GM12878 (cell line): ENCODE measurements at regions not wholly inside any gene's neighbourhood (a gene's known extent, or its start where the extent isn't known, plus 50 kb on each side); places are given as distances from the start of the nearest gene placed in this dataset.

Experiments used
- ATAC-seq: fragments of 200-7000 bp; cut with Tn5 transposase; 3 replicates; pipeline ENCODE4 v1.9.1; 2020; ENCODE audit warnings: mild to moderate bottlenecking, moderate library complexity
- BruUV-seq: library from RNA; stranded (reverse); fragments of 400-500 nt; replicated peaks from 2 replicates; lab custom pipeline; 2021; lab: Mats Ljungman, UMichigan
- CTCF ChIA-PET: fragments of 300-600 bp; sonication (Branson Sonifier 250); formaldehyde crosslinking; extraction: SDS; loops from one replicate; lab custom pipeline; 2021; ENCODE audit warnings: inconsistent platforms; lab: Yijun Ruan, JAX
- POLR2A ChIA-PET: fragments of 350-600 bp; formaldehyde crosslinking; extraction: SDS; loops from one replicate; lab custom pipeline; 2021; ENCODE audit warnings: inconsistent platforms; lab: Charles Lee
- RAD21 ChIA-PET: fragments of 300-600 bp; sonication (Branson Sonifier 250); formaldehyde crosslinking; loops from one replicate; lab custom pipeline; 2023; ENCODE audit warnings: antibody characterized with exemption; ENCODE audit not compliant: unreplicated experiment; lab: Charles Lee
- SMC1A ChIA-PET: fragments of 300-600 bp; sonication (Branson Sonifier 250); formaldehyde crosslinking; loops from one replicate; lab custom pipeline; 2023; ENCODE audit not compliant: unreplicated experiment, uncharacterized antibody; lab: Charles Lee
- DNase-seq: peaks from one replicate; pipeline ENCODE4 v3.0.0-alpha.2; 2011; ENCODE audit warnings: low read depth, low spot score
- FAIRE-seq: peaks from 3 replicates; lab custom pipeline; 2011; peaks lifted over from hg19 to GRCh38; lab: Jason Lieb, UNC
- H2AFZ ChIP-seq: 2 replicates; pipeline ENCODE4 v1.6.0; 2011; ENCODE audit warnings: low read depth, low read length, control low read depth; ENCODE audit not compliant: control insufficient read depth
- H3K27ac ChIP-seq: 2 replicates; pipeline ENCODE4 v1.5.1; 2011; ENCODE audit warnings: control low read depth; ENCODE audit not compliant: control insufficient read depth, insufficient read depth
- H3K27me3 ChIP-seq, 2 experiments: replicated peaks in 1 of 2; 2 replicates each; pipeline versions ENCODE4 v1.6.0 to v1.6.1; 2011; ENCODE audit warnings: low read length in 1 of 2; ENCODE audit not compliant: control insufficient read depth in 2 of 2, insufficient read depth in 2 of 2
- H3K36me3 ChIP-seq, 2 experiments: 2 replicates each; pipeline ENCODE4 v1.5.1; 2011; ENCODE audit warnings: low read length in 1 of 2; ENCODE audit not compliant: control insufficient read depth in 2 of 2, insufficient read depth in 2 of 2
- H3K4me1 ChIP-seq: 2 replicates; pipeline ENCODE4 v1.6.1; 2011; ENCODE audit warnings: mild to moderate bottlenecking, low read length, moderate library complexity, mixed read lengths; ENCODE audit not compliant: control insufficient read depth, insufficient read depth
- H3K4me2 ChIP-seq: 2 replicates; pipeline ENCODE4 v1.6.0; 2011; ENCODE audit warnings: control low read depth; ENCODE audit not compliant: control insufficient read depth, insufficient read depth
- H3K4me3 ChIP-seq: fragments of 200-600 bp; sonication (generic); 2 replicates; pipeline ENCODE4 v1.5.1; 2016
- H3K79me2 ChIP-seq: 2 replicates; pipeline ENCODE4 v1.6.0; 2011; ENCODE audit warnings: low read length; ENCODE audit not compliant: control insufficient read depth, insufficient read depth
- H3K9ac ChIP-seq: 2 replicates; pipeline ENCODE4 v1.8.0; 2011; ENCODE audit warnings: low read length, control low read depth, mixed read lengths; ENCODE audit not compliant: control insufficient read depth, insufficient read depth
- H3K9me3 ChIP-seq: replicated peaks from 3 replicates; pipeline ENCODE4 v1.5.1; 2011; ENCODE audit warnings: mild to moderate bottlenecking, low read length; ENCODE audit not compliant: control insufficient read depth, insufficient read depth
- H4K20me1 ChIP-seq: 2 replicates; pipeline ENCODE4 v1.6.0; 2011; ENCODE audit not compliant: control insufficient read depth, insufficient read depth
- CEBPZ ChIP-seq: fragments of 150-350 bp; IDR thresholded peaks from 2 replicates; pipeline ENCODE4 v1.6.1; 2016; ENCODE audit warnings: low read depth, low read length
- CTCF ChIP-seq, 3 experiments: IDR thresholded peaks in 2 of 3; conservative IDR thresholded peaks in 1 of 3; 2 replicates each; pipeline ENCODE4 v1.5.1; 2011; ENCODE audit warnings: low read depth in 3 of 3, low read length in 3 of 3, mild to moderate bottlenecking in 3 of 3, control low read depth in 2 of 3, moderate library complexity in 2 of 3, inconsistent platforms in 1 of 3, mixed read lengths in 1 of 3; ENCODE audit not compliant: control insufficient read depth in 2 of 3, insufficient read depth in 1 of 3; ENCODE audit errors: extremely low read depth in 1 of 3
- GATAD2B ChIP-seq: fragments of 450-650 bp; conservative IDR thresholded peaks from 2 replicates; pipeline ENCODE4 v1.6.1; 2017; ENCODE audit warnings: low read depth, mild to moderate bottlenecking, moderate library complexity
- HDAC2 ChIP-seq: fragments of 200-600 bp; sonication (generic); IDR thresholded peaks from 2 replicates; pipeline ENCODE4 v1.6.1; 2017
- HSF1 ChIP-seq: fragments of 150-350 bp; IDR thresholded peaks from 2 replicates; pipeline ENCODE4 v1.6.1; 2014; ENCODE audit warnings: mild to moderate bottlenecking, low read depth, low read length
- IRF4 ChIP-seq: IDR thresholded peaks from 2 replicates; pipeline ENCODE4 v1.6.1; 2011; ENCODE audit warnings: low read depth, low read length
- MEF2A ChIP-seq: IDR thresholded peaks from 2 replicates; pipeline ENCODE4 v1.6.1; 2011; ENCODE audit warnings: low read depth, mild to moderate bottlenecking, low read length, moderate library complexity; ENCODE audit not compliant: insufficient read depth
- NFXL1 ChIP-seq: fragments of 450-650 bp; IDR thresholded peaks from 2 replicates; pipeline ENCODE4 v1.6.1; 2017; ENCODE audit warnings: antibody characterized with exemption, mild to moderate bottlenecking, borderline replicate concordance
- NFYA ChIP-seq: IDR thresholded peaks from 2 replicates; pipeline ENCODE4 v1.6.1; 2011; ENCODE audit warnings: low read depth, mild to moderate bottlenecking, low read length, improper control_type of control experiment, borderline replicate concordance
- PML ChIP-seq: IDR thresholded peaks from 2 replicates; pipeline ENCODE4 v1.6.1; 2012; ENCODE audit warnings: low read length, inconsistent platforms
- POU2F2 ChIP-seq: IDR thresholded peaks from 3 replicates; pipeline ENCODE4 v1.6.1; 2011; ENCODE audit warnings: low read depth, mild to moderate bottlenecking, low read length, borderline replicate concordance
- RFX5 ChIP-seq: IDR thresholded peaks from 2 replicates; pipeline ENCODE4 v1.6.1; 2011; ENCODE audit warnings: low read depth, low read length, improper control_type of control experiment
- STAT3 ChIP-seq: IDR thresholded peaks from 2 replicates; pipeline ENCODE4 v1.6.1; 2011; ENCODE audit warnings: low read depth, low read length, improper control_type of control experiment
- SUPT20H ChIP-seq: IDR thresholded peaks from 2 replicates; pipeline ENCODE4 v1.6.1; 2011; ENCODE audit warnings: low read depth, mild to moderate bottlenecking, low read length, moderate library complexity, borderline replicate concordance; ENCODE audit not compliant: control insufficient read depth
- USF1 ChIP-seq: IDR thresholded peaks from 2 replicates; pipeline ENCODE4 v1.6.1; 2011; ENCODE audit warnings: borderline replicate concordance, low read depth, mild to moderate bottlenecking, moderate library complexity, mixed read lengths, low read length; ENCODE audit not compliant: insufficient read depth; ENCODE audit errors: extremely low read length
- YY1 ChIP-seq: IDR thresholded peaks from 2 replicates; pipeline ENCODE4 v1.6.1; 2011; ENCODE audit warnings: low read depth, mild to moderate bottlenecking, low read length
- WGBS: methylation state at CpG from one replicate; pipeline ENCODE4 v1.1.6; 2016; ENCODE audit warnings: low lambda C conversion rate; ENCODE audit not compliant: insufficient replicate concordance, insufficient coverage; ENCODE audit errors: missing lambda C conversion rate; 5-methylcytosine and 5-hydroxymethylcytosine counted together
- in situ Hi-C: fragments of 300-500 bp; cut with MboI; formaldehyde crosslinking; loops from 9 replicates; pipeline ENCODE4 v1.14.3; 2018; ENCODE audit warnings: mixed read lengths
- intact Hi-C: fragments of 100-400 bp; cut with micrococcal nuclease; formaldehyde crosslinking; loops from one replicate; pipeline ENCODE4 v1.14.2; 2022; ENCODE audit not compliant: unreplicated experiment

GRCh38 chr16:6143020-6143419, 1045.4 kb upstream of the EEF2KMT start:
- in situ Hi-C loops (no loop called here), intact Hi-C loops (no loop called here)
- Histone ChIP-seq H3K9ac (no peak overlapping the region), H3K36me3 (no peaks in the 10 kb centered on the region), H3K4me2 (no peak overlapping the region), H3K79me2 (no peaks in the 10 kb centered on the region), H3K9me3 (no peaks in the 10 kb centered on the region; the same call in 2 of the 3 replicates), H3K4me3 (no peak overlapping the region), H3K27ac (no peak overlapping the region), H4K20me1 (no peaks in the 10 kb centered on the region), H3K4me1 (no peaks in the 10 kb centered on the region), H3K27me3 (no peaks in the 10 kb centered on the region), H2AFZ (no peak overlapping the region)
- BruUV-seq: no TSS peak
- ChIA-PET CTCF (no interaction called here), RAD21 (no interaction called here), POLR2A (no interaction called here), SMC1A (no interaction called here)
- 0% methylated on average over 1 of the region's 1 CpG for WGBS
- ATAC-seq (no peak), DNase-seq (no peak), FAIRE-seq (no peak)
- no peak for TF ChIP-seq PML
- TF ChIP-seq YY1: no peak
- no peak for TF ChIP-seq IRF4
- no peak for TF ChIP-seq HDAC2
- TF ChIP-seq RFX5: no peak
- TF ChIP-seq USF1: no peak
- no peak for TF ChIP-seq CEBPZ
- no peak for TF ChIP-seq NFXL1
- no peak for TF ChIP-seq GATAD2B
- no peak for TF ChIP-seq SUPT20H
- no peak for TF ChIP-seq STAT3
- no peak for TF ChIP-seq CTCF (IDR thresholded peaks at IDR 0.05 in 2 of 3, conservative IDR thresholded peaks at IDR 0.05 in 1 of 3; ENCODE audit: control insufficient read depth in 2 of 3, extremely low read depth in 1 of 3, insufficient read depth in 1 of 3, low read depth in 3 of 3, low read length in 3 of 3)
- TF ChIP-seq MEF2A: no peak
- no peak for TF ChIP-seq HSF1
- no peak for TF ChIP-seq POU2F2
- no peak for TF ChIP-seq NFYA
